HCT116 (cell line): ENCODE measurements at regions not wholly inside any gene's neighbourhood (a gene's known extent, or its start where the extent isn't known, plus 50 kb on each side); places are given as distances from the start of the nearest gene placed in this dataset.

Source experiments
- ATAC-seq: fragments of 200-7000 bp; cut with Tn5 transposase; 2 replicates; pipeline ENCODE4 v1.9.1; 2020; ENCODE audit warnings: mild to moderate bottlenecking, moderate library complexity
- BruUV-seq: library from RNA; stranded (reverse); fragments of 400-500 nt; replicated peaks from 2 replicates; lab custom pipeline; 2021; lab: Mats Ljungman, UMichigan
- CTCF ChIA-PET: fragments of 300-600 bp; sonication (Branson Sonifier 250); formaldehyde crosslinking; loops from one replicate; lab custom pipeline; 2021; ENCODE audit warnings: antibody characterized with exemption; lab: Charles Lee
- POLR2A ChIA-PET: fragments of 300-600, 350-600 bp; sonication (Branson Sonifier 250); formaldehyde crosslinking; loops from one replicate; lab custom pipeline; 2021; ENCODE audit warnings: antibody characterized with exemption; lab: Charles Lee
- RAD21 ChIA-PET, 2 experiments: fragments of 300-600 bp; sonication (Branson Sonifier 250); formaldehyde crosslinking; loops; one replicate each; lab custom pipeline; 2023; ENCODE audit warnings: low total read pairs in 2 of 2; ENCODE audit not compliant: uncharacterized antibody in 2 of 2, unreplicated experiment in 2 of 2, low non-redundant PET in 1 of 2; lab: Charles Lee
- DNase-seq: peaks from one replicate; pipeline ENCODE4 v3.0.0-alpha.2; 2010; ENCODE audit warnings: low read depth, low spot score
- H2AFZ ChIP-seq: fragments of 200-600 bp; shearing (Covaris generic), sonication (generic); 2 replicates; pipeline ENCODE4 v1.6.1; 2017; ENCODE audit warnings: low read depth, mixed run types, mixed read lengths, antibody characterized with exemption, low read length; ENCODE audit not compliant: poor library complexity, severe bottlenecking
- H3K27ac ChIP-seq: 2 replicates; pipeline ENCODE4 v1.5.1; 2012; ENCODE audit warnings: low read depth, low read length
- H3K27me3 ChIP-seq: fragments of 200-600 bp; sonication (generic); 2 replicates; pipeline ENCODE4 v1.6.1; 2016; ENCODE audit warnings: mixed run types, low read length, mixed read lengths; ENCODE audit not compliant: insufficient read depth
- H3K36me3 ChIP-seq, 2 experiments: fragments of 200-500 bp in 1 of 2; fragments of 200-600 bp in 1 of 2; sonication (Bioruptor generic) in 1 of 2; sonication (generic) in 1 of 2; 2 replicates each; pipeline versions ENCODE4 v1.5.1 to v1.6.1; 2014 to 2016; ENCODE audit warnings: low read length in 2 of 2, inconsistent platforms in 1 of 2, mixed read lengths in 1 of 2, mixed run types in 1 of 2; ENCODE audit not compliant: insufficient read depth in 2 of 2, control insufficient read depth in 1 of 2
- H3K4me1 ChIP-seq, 2 experiments: fragments of 200-600 bp in 1 of 2; sonication (generic) in 1 of 2; 2 replicates each; pipeline versions ENCODE4 v1.5.1 to v1.6.1; 2012 to 2017; ENCODE audit warnings: low read length in 2 of 2, inconsistent platforms in 1 of 2, mild to moderate bottlenecking in 1 of 2, mixed read lengths in 1 of 2, mixed run types in 1 of 2, moderate library complexity in 1 of 2; ENCODE audit not compliant: insufficient read depth in 2 of 2, control insufficient read depth in 1 of 2
- H3K4me2 ChIP-seq: fragments of 200-600 bp; sonication (generic); 2 replicates; pipeline ENCODE4 v1.6.1; 2017; ENCODE audit warnings: mixed run types, low read length, mixed read lengths
- H3K4me3 ChIP-seq, 2 experiments: fragments of 200-600 bp in 1 of 2; sonication (generic) in 1 of 2; replicated peaks in 1 of 2; 2 replicates each; pipeline ENCODE4 v1.5.1; 2011 to 2016; ENCODE audit warnings: low read length in 2 of 2, control low read depth in 1 of 2, low read depth in 1 of 2, mild to moderate bottlenecking in 1 of 2, mixed read lengths in 1 of 2, mixed run types in 1 of 2
- H3K79me2 ChIP-seq: fragments of 200-600 bp; sonication (generic); 2 replicates; pipeline ENCODE4 v1.6.1; 2017; ENCODE audit warnings: mild to moderate bottlenecking, mixed run types, low read length, moderate library complexity, mixed read lengths; ENCODE audit not compliant: insufficient read depth
- H3K9ac ChIP-seq: fragments of 200-600 bp; sonication (generic); 2 replicates; pipeline ENCODE4 v1.6.1; 2016; ENCODE audit warnings: low read length, mixed read lengths
- H3K9me2 ChIP-seq: fragments of 200-600 bp; sonication (generic), shearing (Covaris generic); 2 replicates; pipeline ENCODE4 v1.6.1; 2017; ENCODE audit warnings: mixed run types, mild to moderate bottlenecking, moderate library complexity; ENCODE audit not compliant: insufficient read depth
- H3K9me3 ChIP-seq, 2 experiments: fragments of 200-500 bp in 1 of 2; fragments of 200-600 bp in 1 of 2; sonication (Bioruptor generic) in 1 of 2; sonication (generic) in 1 of 2; 2 replicates each; pipeline ENCODE4 v1.6.1; 2014 to 2017; ENCODE audit warnings: low read length in 2 of 2, mixed read lengths in 2 of 2, inconsistent platforms in 1 of 2, low read depth in 1 of 2, mild to moderate bottlenecking in 1 of 2, mixed run types in 1 of 2, moderate library complexity in 1 of 2; ENCODE audit not compliant: control insufficient read depth in 1 of 2, insufficient read depth in 1 of 2
- H4K20me1 ChIP-seq: fragments of 200-600 bp; sonication (generic), shearing (Covaris generic); 2 replicates; pipeline ENCODE4 v1.6.1; 2017; ENCODE audit warnings: mixed run types, mild to moderate bottlenecking, moderate library complexity; ENCODE audit not compliant: insufficient read depth
- CBX3 ChIP-seq: IDR thresholded peaks from 2 replicates; pipeline ENCODE4 v1.6.1; 2012; ENCODE audit warnings: low read depth
- CTCF ChIP-seq, 3 experiments: fragments of 200-600 bp in 1 of 3; sonication (generic) in 1 of 3; IDR thresholded peaks in 2 of 3; conservative IDR thresholded peaks in 1 of 3; 2 replicates each; pipeline ENCODE4 v1.5.1; 2012 to 2017; ENCODE audit warnings: low read depth in 2 of 3, low read length in 2 of 3, antibody characterized with exemption in 1 of 3, borderline replicate concordance in 1 of 3, control low read depth in 1 of 3, mild to moderate bottlenecking in 1 of 3, mixed read lengths in 1 of 3, mixed run types in 1 of 3, moderate library complexity in 1 of 3; ENCODE audit not compliant: insufficient read depth in 1 of 3
- EZH2 ChIP-seq: fragments of 200-600 bp; sonication (generic); IDR thresholded peaks from 2 replicates; pipeline ENCODE4 v1.6.1; 2017; ENCODE audit warnings: antibody characterized with exemption, mixed run types
- FOSL1 ChIP-seq: IDR thresholded peaks from 2 replicates; pipeline ENCODE4 v1.6.1; 2012; ENCODE audit warnings: low read depth
- JUND ChIP-seq: IDR thresholded peaks from 2 replicates; pipeline ENCODE4 v1.6.1; 2012
- POLR2A ChIP-seq: IDR thresholded peaks from 2 replicates; pipeline ENCODE4 v1.7.0; 2011; ENCODE audit warnings: borderline replicate concordance; ENCODE audit not compliant: insufficient read depth, insufficient read length; ENCODE audit errors: extremely low read depth
- POLR2AphosphoS5 ChIP-seq: IDR thresholded peaks from 2 replicates; pipeline ENCODE4 v1.6.1; 2011; ENCODE audit warnings: mild to moderate bottlenecking, low read depth, low read length, moderate library complexity
- RAD21 ChIP-seq: IDR thresholded peaks from 2 replicates; pipeline ENCODE4 v1.6.1; 2012; ENCODE audit warnings: low read depth, mild to moderate bottlenecking
- REST ChIP-seq: IDR thresholded peaks from 2 replicates; pipeline ENCODE4 v1.6.1; 2012; ENCODE audit warnings: low read depth
- SIN3A ChIP-seq: IDR thresholded peaks from 2 replicates; pipeline ENCODE4 v1.6.1; 2012; ENCODE audit warnings: low read depth
- SP1 ChIP-seq: IDR thresholded peaks from 2 replicates; pipeline ENCODE4 v1.6.1; 2012; ENCODE audit warnings: low read depth
- SRF ChIP-seq: IDR thresholded peaks from 2 replicates; pipeline ENCODE4 v1.6.1; 2012; ENCODE audit warnings: low read depth
- YY1 ChIP-seq: IDR thresholded peaks from 2 replicates; pipeline ENCODE4 v1.6.1; 2011; ENCODE audit warnings: low read length, low read depth, moderate library complexity, mild to moderate bottlenecking; ENCODE audit not compliant: insufficient replicate concordance; ENCODE audit errors: extremely low read depth
- ZNF274 ChIP-seq: fragments of 200-500 bp; sonication (Bioruptor generic); IDR thresholded peaks from 2 replicates; pipeline ENCODE4 v1.6.1; 2014; ENCODE audit warnings: mild to moderate bottlenecking, low read depth, low read length, inconsistent platforms
- intact Hi-C: fragments of 100-400 bp; cut with micrococcal nuclease; formaldehyde crosslinking; loops from 2 replicates; pipeline ENCODE4 v1.10.0; 2022
- TF ChIP-seq, protein P1 (sequence below): IDR thresholded peaks from 2 replicates; pipeline ENCODE4 v1.6.1; 2011; ENCODE audit warnings: mild to moderate bottlenecking, low read length, moderate library complexity; ENCODE audit not compliant: insufficient replicate concordance; ENCODE audit errors: extremely low read depth

DNA sequence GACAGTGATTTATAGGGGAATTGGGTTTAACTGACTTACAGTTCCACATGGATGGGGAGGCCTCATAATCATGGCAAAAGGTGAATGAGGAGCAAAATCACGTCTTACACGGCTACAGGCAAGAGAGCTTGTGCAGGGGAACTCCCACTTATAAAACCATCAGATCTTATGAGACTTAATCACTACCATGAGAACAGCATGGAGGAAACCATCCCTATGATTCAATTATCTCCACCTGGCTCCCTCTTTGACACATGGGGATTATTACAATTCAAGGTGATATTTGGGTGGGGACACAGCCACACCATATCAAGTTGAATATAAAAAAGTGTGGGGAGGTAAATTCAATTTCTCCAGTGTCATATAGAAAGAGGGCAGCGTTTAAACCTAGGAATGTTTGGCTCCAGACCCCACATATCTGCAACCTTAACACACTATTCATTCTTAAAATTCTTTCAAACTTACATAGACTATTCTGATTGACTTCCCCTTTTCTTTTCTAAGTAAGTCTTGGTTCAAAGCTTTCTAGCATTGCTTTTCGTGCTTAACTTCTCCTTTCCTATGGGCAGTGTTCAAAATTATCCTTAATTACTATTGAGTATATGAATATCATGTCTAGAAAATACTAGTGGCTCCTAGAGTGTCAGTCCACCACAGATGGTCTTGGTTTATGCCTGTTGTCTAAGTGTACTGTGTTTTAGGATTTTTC is 446.7 kb upstream of the GBE1 start:
- no peak overlapping the region for H3K27ac ChIP-seq
- H3K9ac ChIP-seq = no peak overlapping the region
- ChIA-PET CTCF (no interaction called here), POLR2A (no interaction called here), RAD21 (no interaction called here)
- H3K4me3 ChIP-seq = no peak overlapping the region
- ATAC-seq (no peak), DNase-seq (no peak)
- H3K9me3 ChIP-seq = no peaks in the 10 kb centered on the region
- no peak overlapping the region for H3K4me2 ChIP-seq
- BruUV-seq = no TSS peak
- H3K9me2 ChIP-seq = no peaks in the 10 kb centered on the region
- H2AFZ ChIP-seq = no peak overlapping the region
- no peaks in the 10 kb centered on the region for H3K27me3 ChIP-seq
- H3K36me3 ChIP-seq = no peaks in the 10 kb centered on the region; a peak in 1 of 4 replicates
- no peaks in the 10 kb centered on the region for H3K79me2 ChIP-seq
- no peaks in the 10 kb centered on the region for H4K20me1 ChIP-seq
- intact Hi-C loops = no loop called here
- TF ChIP-seq EZH2 (no peak), JUND (no peak), CBX3 (no peak), CTCF (IDR thresholded peaks at IDR 0.05 in 2 of 3, conservative IDR thresholded peaks at IDR 0.05 in 1 of 3; ENCODE audit: borderline replicate concordance in 1 of 3, insufficient read depth in 1 of 3, low read depth in 2 of 3, low read length in 2 of 3) (no peak), ZNF274 (no peak), SRF (no peak), YY1 (no peak), REST (no peak), POLR2A (no peak), SIN3A (no peak), RAD21 (no peak), POLR2AphosphoS5 (no peak), FOSL1 (no peak), SP1 (no peak)
- TF ChIP-seq, protein P1, sequence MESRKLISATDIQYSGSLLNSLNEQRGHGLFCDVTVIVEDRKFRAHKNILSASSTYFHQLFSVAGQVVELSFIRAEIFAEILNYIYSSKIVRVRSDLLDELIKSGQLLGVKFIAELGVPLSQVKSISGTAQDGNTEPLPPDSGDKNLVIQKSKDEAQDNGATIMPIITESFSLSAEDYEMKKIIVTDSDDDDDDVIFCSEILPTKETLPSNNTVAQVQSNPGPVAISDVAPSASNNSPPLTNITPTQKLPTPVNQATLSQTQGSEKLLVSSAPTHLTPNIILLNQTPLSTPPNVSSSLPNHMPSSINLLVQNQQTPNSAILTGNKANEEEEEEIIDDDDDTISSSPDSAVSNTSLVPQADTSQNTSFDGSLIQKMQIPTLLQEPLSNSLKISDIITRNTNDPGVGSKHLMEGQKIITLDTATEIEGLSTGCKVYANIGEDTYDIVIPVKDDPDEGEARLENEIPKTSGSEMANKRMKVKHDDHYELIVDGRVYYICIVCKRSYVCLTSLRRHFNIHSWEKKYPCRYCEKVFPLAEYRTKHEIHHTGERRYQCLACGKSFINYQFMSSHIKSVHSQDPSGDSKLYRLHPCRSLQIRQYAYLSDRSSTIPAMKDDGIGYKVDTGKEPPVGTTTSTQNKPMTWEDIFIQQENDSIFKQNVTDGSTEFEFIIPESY = no peak
- no peaks in the 10 kb centered on the region for H3K4me1 ChIP-seq
